ENCODE measurements at regions not wholly inside any gene's neighbourhood (a gene's known extent, or its start where the extent isn't known, plus 50 kb on each side); places are given as distances from the start of the nearest gene placed in this dataset.

- Histone ChIP-seq H3K9ac (ENCODE audit: low read length) (no peak overlapping the region), H3K36me3 (ENCODE audit: control insufficient read depth in 1 of 2, insufficient read depth in 2 of 2, low read length in 2 of 2) (no peaks in the 10 kb centered on the region), H3K4me3 (replicated peaks in 1 of 2; ENCODE audit: low read depth in 1 of 2, low read length in 2 of 2) (no peak overlapping the region), H4K20me1 (ENCODE audit: insufficient read depth) (no peaks in the 10 kb centered on the region), H3K9me3 (ENCODE audit: control insufficient read depth in 1 of 2, insufficient read depth in 1 of 2, low read depth in 1 of 2, low read length in 2 of 2) (no peaks in the 10 kb centered on the region), H3K4me2 (ENCODE audit: low read length) (no peak overlapping the region), H3K27me3 (ENCODE audit: insufficient read depth, low read length) (peaks cover 1% of the 10 kb centered on the region; the same call in 1 of the 2 replicates), H2AFZ (ENCODE audit: low read depth, low read length, poor library complexity, severe bottlenecking) (no peak overlapping the region), H3K9me2 (ENCODE audit: insufficient read depth) (no peaks in the 10 kb centered on the region), H3K4me1 (ENCODE audit: control insufficient read depth in 1 of 2, insufficient read depth in 2 of 2, low read length in 2 of 2) (peaks cover 3 to 8% of the 10 kb centered on the region in 2 experiments; a peak in 3 of 4 replicates), H3K79me2 (ENCODE audit: insufficient read depth, low read length) (no peaks in the 10 kb centered on the region), H3K27ac (ENCODE audit: low read depth, low read length) (no peak overlapping the region)
- no TSS peak for BruUV-seq (replicated peaks)
- DNase-seq (ENCODE audit: low read depth, low spot score), result no peak
- POLR2A ChIA-PET, result no interaction called here
- ATAC-seq, result peak; percentile 39
- RAD21 ChIA-PET (ENCODE audit: low non-redundant PET in 1 of 2, low total read pairs in 2 of 2, uncharacterized antibody in 2 of 2, unreplicated experiment in 2 of 2), result no interaction called here
- CTCF ChIA-PET, result no interaction called here
- intact Hi-C loops (cut with micrococcal nuclease), result no loop called here
- TF ChIP-seq ZBTB33 (IDR thresholded peaks at IDR 0.05; ENCODE audit: extremely low read depth, insufficient replicate concordance, low read length), result no peak
- TF ChIP-seq JUND (IDR thresholded peaks at IDR 0.05), result no peak
- no peak for TF ChIP-seq EZH2 (IDR thresholded peaks at IDR 0.05)
- no peak for TF ChIP-seq ELF1 (IDR thresholded peaks at IDR 0.05; ENCODE audit: borderline replicate concordance, low read depth)
- TF ChIP-seq RAD21 (IDR thresholded peaks at IDR 0.05; ENCODE audit: low read depth), result peak; percentile 31; the same call in 1 of the 2 replicates
- TF ChIP-seq ZFX (IDR thresholded peaks at IDR 0.05), result no peak
These were observed 60.1 kb upstream of the YWHAQ start for GRCh38 chr2:9690716-9691498.

Data from HCT116 (cell line).